ENCODE measurements at regions not wholly inside any gene's neighbourhood (a gene's known extent, or its start where the extent isn't known, plus 50 kb on each side); places are given as distances from the start of the nearest gene placed in this dataset.

GRCh38 chr22:27504360-27505253, 296.9 kb downstream of the MN1 start:
- H2AFZ ChIP-seq (ENCODE audit: low read length): no peak overlapping the region
- H3K4me3 ChIP-seq (ENCODE audit: extremely low read depth in 1 of 4, insufficient read depth in 2 of 4, low read depth in 3 of 4, low read length in 4 of 4): no peak overlapping the region
- DNase-seq (ENCODE audit: low read depth in 1 of 2, low spot score in 2 of 2): no peak
- ChIA-PET CTCF (ENCODE audit: partially characterized antibody) (interaction anchor here (1.2 kb wide), 1 partner anchor 21 kb away, joined by 3 read pairs; no protein-coding TSS in a partner anchor), POLR2A (ENCODE audit: partially characterized antibody) (no interaction called here)
- H3K79me2 ChIP-seq (ENCODE audit: control insufficient read depth in 1 of 2, insufficient read depth in 2 of 2, low read length in 2 of 2): no peaks in the 10 kb centered on the region
- no peak overlapping the region for H3K4me2 ChIP-seq (ENCODE audit: insufficient read depth in 1 of 2, low read depth in 2 of 2, low read length in 2 of 2)
- H3K14ac ChIP-seq (ENCODE audit: insufficient read length): no peak overlapping the region
- peaks cover 0 to 5% (median 3%) of the 10 kb centered on the region in 4 experiments; a peak in 4 of 7 replicates for H3K4me1 ChIP-seq (replicated peaks in 1 of 4; ENCODE audit: control insufficient read depth in 3 of 4, insufficient read depth in 4 of 4, low read length in 3 of 4)
- no peak overlapping the region for H2BK20ac ChIP-seq (ENCODE audit: low read length)
- no peak overlapping the region for H3K56ac ChIP-seq (replicated peaks; ENCODE audit: insufficient read length, low read depth, low read length)
- H4K8ac ChIP-seq (ENCODE audit: extremely low read depth, insufficient read depth, low read length): peak overlapping the region; percentile 46; the same call in 1 of the 2 replicates
- no peaks in the 10 kb centered on the region for H3K23me2 ChIP-seq (ENCODE audit: low read depth, low read length)
- H3K36me3 ChIP-seq (ENCODE audit: control insufficient read depth in 2 of 4, insufficient read depth in 4 of 4, low read length in 3 of 4): no peaks in the 10 kb centered on the region
- H2AK5ac ChIP-seq (ENCODE audit: low read depth, low read length): no peak overlapping the region
- peaks cover 4 to 5% of the 10 kb centered on the region in 2 experiments; a peak in 1 of 4 replicates for H3K9me3 ChIP-seq (ENCODE audit: insufficient read depth in 2 of 2, low read depth in 1 of 2, low read length in 1 of 2)
- no peaks in the 10 kb centered on the region for H3K79me1 ChIP-seq (ENCODE audit: low read depth, low read length)
- no peak overlapping the region for H3K27ac ChIP-seq (ENCODE audit: low read depth, low read length)
- no peak overlapping the region for H4K5ac ChIP-seq (ENCODE audit: insufficient read length, low read depth, low read length)
- H4K20me1 ChIP-seq (replicated peaks in 1 of 2; ENCODE audit: control insufficient read depth in 1 of 2, insufficient read depth in 2 of 2, low read length in 2 of 2): no peaks in the 10 kb centered on the region
- H2BK5ac ChIP-seq (ENCODE audit: low read depth, low read length): no peak overlapping the region
- FAIRE-seq: no peak
- no peak overlapping the region for H3K9ac ChIP-seq (replicated peaks in 1 of 4; ENCODE audit: extremely low read depth in 1 of 4, low read depth in 3 of 4, low read length in 3 of 4)
- H2BK15ac ChIP-seq (ENCODE audit: low read length): no peak overlapping the region
- H3K27me3 ChIP-seq (replicated peaks in 1 of 4; ENCODE audit: control insufficient read depth in 3 of 4, extremely low read depth in 1 of 4, insufficient read depth in 3 of 4, low read length in 3 of 4): peaks cover 0 to 31% (median 19%) of the 10 kb centered on the region in 4 experiments; a peak in 6 of 7 replicates
- no peak overlapping the region for H3K4ac ChIP-seq (replicated peaks; ENCODE audit: insufficient read length, low read depth, low read length)
- H2BK12ac ChIP-seq (ENCODE audit: low read depth, low read length): no peak overlapping the region
- no peak overlapping the region for H3K23ac ChIP-seq (ENCODE audit: insufficient read length)
- no peak overlapping the region for H2BK120ac ChIP-seq (replicated peaks; ENCODE audit: low read depth, low read length)
- H3K18ac ChIP-seq (ENCODE audit: extremely low read depth, low read length): no peak overlapping the region
- H4K91ac ChIP-seq (replicated peaks; ENCODE audit: insufficient read length, low read length): no peak overlapping the region
- 81% methylated on average over 18 of the region's 18 CpGs; no CpG with 5 or more reads in 1 of the 2 experiments for WGBS, 2 experiments (ENCODE audit: extremely low coverage in 1 of 2, insufficient coverage in 1 of 2, insufficient read length in 1 of 2, insufficient replicate concordance in 2 of 2, low coverage in 1 of 2, low lambda C conversion rate in 2 of 2, missing lambda C conversion rate in 1 of 2)
- TF ChIP-seq, protein P1, sequence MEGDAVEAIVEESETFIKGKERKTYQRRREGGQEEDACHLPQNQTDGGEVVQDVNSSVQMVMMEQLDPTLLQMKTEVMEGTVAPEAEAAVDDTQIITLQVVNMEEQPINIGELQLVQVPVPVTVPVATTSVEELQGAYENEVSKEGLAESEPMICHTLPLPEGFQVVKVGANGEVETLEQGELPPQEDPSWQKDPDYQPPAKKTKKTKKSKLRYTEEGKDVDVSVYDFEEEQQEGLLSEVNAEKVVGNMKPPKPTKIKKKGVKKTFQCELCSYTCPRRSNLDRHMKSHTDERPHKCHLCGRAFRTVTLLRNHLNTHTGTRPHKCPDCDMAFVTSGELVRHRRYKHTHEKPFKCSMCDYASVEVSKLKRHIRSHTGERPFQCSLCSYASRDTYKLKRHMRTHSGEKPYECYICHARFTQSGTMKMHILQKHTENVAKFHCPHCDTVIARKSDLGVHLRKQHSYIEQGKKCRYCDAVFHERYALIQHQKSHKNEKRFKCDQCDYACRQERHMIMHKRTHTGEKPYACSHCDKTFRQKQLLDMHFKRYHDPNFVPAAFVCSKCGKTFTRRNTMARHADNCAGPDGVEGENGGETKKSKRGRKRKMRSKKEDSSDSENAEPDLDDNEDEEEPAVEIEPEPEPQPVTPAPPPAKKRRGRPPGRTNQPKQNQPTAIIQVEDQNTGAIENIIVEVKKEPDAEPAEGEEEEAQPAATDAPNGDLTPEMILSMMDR (IDR thresholded peaks at IDR 0.05; ENCODE audit: control extremely low read depth in 1 of 3, insufficient read depth in 1 of 3, low read depth in 1 of 3, low read length in 3 of 3): no peak
- TF ChIP-seq PHF8 (conservative IDR thresholded peaks at IDR 0.05; ENCODE audit: low read depth, low read length): no peak
- TF ChIP-seq BACH1 (IDR thresholded peaks at IDR 0.05; ENCODE audit: low read length): no peak
- no peak for TF ChIP-seq TAF1 (IDR thresholded peaks at IDR 0.05; ENCODE audit: low read depth, low read length)
- TF ChIP-seq NRF1 (IDR thresholded peaks at IDR 0.05; ENCODE audit: low read depth, low read length): no peak
- TF ChIP-seq SIRT6 (IDR thresholded peaks at IDR 0.05; ENCODE audit: low read length): no peak

Measured in H1 (cell line).